ENCODE measurements at regions not wholly inside any gene's neighbourhood (a gene's known extent, or its start where the extent isn't known, plus 50 kb on each side); places are given as distances from the start of the nearest gene placed in this dataset.

- 24 to 37% (median 27%) methylated on average over 5 of the region's 5 CpGs for whole genome bisulfite sequencing, 4 donors
- H3K27me3 ChIP-seq: no peaks in the 10 kb centered on the region
- H3K4me1 ChIP-seq (replicated peaks in 1 of 2): no peaks in the 10 kb centered on the region
- TF ChIP-seq POLR2A (IDR thresholded peaks at IDR 0.05) (no peak), CTCF (IDR thresholded peaks at IDR 0.05) (no peak)
- DNase-seq: no peak
- H3K9me3 ChIP-seq (replicated peaks in 1 of 3): no peaks in the 10 kb centered on the region
- no peak overlapping the region for H3K4me3 ChIP-seq
- H3K27ac ChIP-seq: no peak overlapping the region
- H3K36me3 ChIP-seq (replicated peaks in 1 of 2): no peaks in the 10 kb centered on the region
- intact Hi-C loops (cut with DNase I): no loop called here
These were observed 1860.7 kb upstream of the WWC1 start for GRCh38 chr5:166430491-166431319.

GRCh38 chr5:166431456-166431855 is 1860.0 kb upstream of the WWC1 start:
- H3K9me3 ChIP-seq (replicated peaks in 1 of 3): no peaks in the 10 kb centered on the region
- no peaks in the 10 kb centered on the region for H3K27me3 ChIP-seq
- WGBS, 4 donors: 5 to 19% (median 15%) methylated on average over 4 of the region's 4 CpGs
- H3K36me3 ChIP-seq (replicated peaks in 1 of 2): no peaks in the 10 kb centered on the region
- DNase-seq: no peak
- no peak overlapping the region for H3K27ac ChIP-seq
- TF ChIP-seq CTCF (IDR thresholded peaks at IDR 0.05) (no peak), POLR2A (IDR thresholded peaks at IDR 0.05) (no peak)
- intact Hi-C loops (cut with DNase I): no loop called here
- no peaks in the 10 kb centered on the region for H3K4me1 ChIP-seq (replicated peaks in 1 of 2)
- H3K4me3 ChIP-seq: no peak overlapping the region

GRCh38 chr5:166433679-166434078 is 1857.8 kb upstream of the WWC1 start:
- Histone ChIP-seq H3K9me3 (replicated peaks in 1 of 3) (no peaks in the 10 kb centered on the region), H3K4me1 (replicated peaks in 1 of 2) (no peaks in the 10 kb centered on the region), H3K36me3 (replicated peaks in 1 of 2) (no peaks in the 10 kb centered on the region), H3K27me3 (no peaks in the 10 kb centered on the region), H3K4me3 (no peak overlapping the region), H3K27ac (no peak overlapping the region)
- intact Hi-C loops (cut with DNase I): no loop called here
- no peak for TF ChIP-seq CTCF (IDR thresholded peaks at IDR 0.05)
- TF ChIP-seq POLR2A (IDR thresholded peaks at IDR 0.05): no peak
- no peak for DNase-seq
- 66 to 78% (median 71%) methylated on average over 5 of the region's 5 CpGs for WGBS, 4 donors

GRCh38 chr5:166436872-166437271 is 1854.6 kb upstream of the WWC1 start:
- H3K36me3 ChIP-seq (replicated peaks in 1 of 2): no peaks in the 10 kb centered on the region
- no peak overlapping the region for H3K4me3 ChIP-seq
- intact Hi-C loops (cut with DNase I): no loop called here
- no peak for DNase-seq
- WGBS, 4 donors: 50 to 65% (median 57%) methylated on average over 3 of the region's 3 CpGs
- no peaks in the 10 kb centered on the region for H3K4me1 ChIP-seq (replicated peaks in 1 of 2)
- no peak for TF ChIP-seq POLR2A (IDR thresholded peaks at IDR 0.05)
- no peak for TF ChIP-seq CTCF (IDR thresholded peaks at IDR 0.05)
- no peaks in the 10 kb centered on the region for H3K27me3 ChIP-seq
- H3K27ac ChIP-seq: no peak overlapping the region
- H3K9me3 ChIP-seq (replicated peaks in 1 of 3): peaks cover 0 to 8% (median 0%) of the 10 kb centered on the region in 3 donors
